Endothelial cell (in vitro differentiated cells): ENCODE measurements at regions not wholly inside any gene's neighbourhood (a gene's known extent, or its start where the extent isn't known, plus 50 kb on each side); places are given as distances from the start of the nearest gene placed in this dataset.

Experiments
- DNase-seq: peaks from one replicate; pipeline ENCODE4 v3.0.0; 2021; ENCODE audit warnings: low spot score
- H3K27ac Mint-ChIP-seq: one replicate; pipeline ENCODE4 v1.8.0; 2021; ENCODE audit warnings: mixed read lengths, inconsistent platforms; ENCODE audit not compliant: unreplicated experiment
- H3K27me3 Mint-ChIP-seq: one replicate; pipeline ENCODE4 v1.8.0; 2021; ENCODE audit warnings: mild to moderate bottlenecking, moderate library complexity, mixed read lengths, inconsistent platforms; ENCODE audit not compliant: unreplicated experiment
- H3K36me3 Mint-ChIP-seq: one replicate; pipeline ENCODE4 v1.8.0; 2021; ENCODE audit warnings: mild to moderate bottlenecking, low read depth, mixed read lengths, inconsistent platforms; ENCODE audit not compliant: unreplicated experiment
- H3K4me1 Mint-ChIP-seq: one replicate; pipeline ENCODE4 v1.8.0; 2021; ENCODE audit warnings: mild to moderate bottlenecking, mixed read lengths, inconsistent platforms; ENCODE audit not compliant: unreplicated experiment
- H3K4me3 Mint-ChIP-seq: one replicate; pipeline ENCODE4 v1.8.0; 2021; ENCODE audit warnings: mild to moderate bottlenecking, mixed read lengths, inconsistent platforms; ENCODE audit not compliant: unreplicated experiment
- H3K9me3 Mint-ChIP-seq: one replicate; pipeline ENCODE4 v1.8.0; 2021; ENCODE audit warnings: mixed read lengths, inconsistent platforms; ENCODE audit not compliant: unreplicated experiment
- CTCF ChIP-seq: fragments of 200-600 bp; sonication (generic); IDR thresholded peaks from one replicate; pipeline ENCODE4 v1.5.0; 2021; ENCODE audit warnings: antibody characterized with exemption; ENCODE audit not compliant: unreplicated experiment

- H3K27me3 Mint-ChIP-seq: no peaks in the 10 kb centered on the region
- DNase-seq: no peak
- H3K9me3 Mint-ChIP-seq: no peaks in the 10 kb centered on the region
- no peaks in the 10 kb centered on the region for H3K36me3 Mint-ChIP-seq
- TF ChIP-seq CTCF: no peak
- no peaks in the 10 kb centered on the region for H3K4me1 Mint-ChIP-seq
- no peak overlapping the region for H3K27ac Mint-ChIP-seq
- no peak overlapping the region for H3K4me3 Mint-ChIP-seq
Observed at GRCh38 chr9:99748266-99748665, 73.4 kb upstream of the NR4A3 start.

- no peaks in the 10 kb centered on the region for H3K9me3 Mint-ChIP-seq
- no peaks in the 10 kb centered on the region for H3K27me3 Mint-ChIP-seq
- no peak overlapping the region for H3K4me3 Mint-ChIP-seq
- H3K36me3 Mint-ChIP-seq: no peaks in the 10 kb centered on the region
- no peak for DNase-seq
- no peak overlapping the region for H3K27ac Mint-ChIP-seq
- TF ChIP-seq CTCF: no peak
- H3K4me1 Mint-ChIP-seq: no peaks in the 10 kb centered on the region
Observed at GRCh38 chr9:99748676-99749075, 73.0 kb upstream of the NR4A3 start.

- no peaks in the 10 kb centered on the region for H3K36me3 Mint-ChIP-seq
- TF ChIP-seq CTCF: no peak
- H3K9me3 Mint-ChIP-seq: no peaks in the 10 kb centered on the region
- H3K4me3 Mint-ChIP-seq: no peak overlapping the region
- H3K27me3 Mint-ChIP-seq: no peaks in the 10 kb centered on the region
- H3K4me1 Mint-ChIP-seq: no peaks in the 10 kb centered on the region
- no peak overlapping the region for H3K27ac Mint-ChIP-seq
- DNase-seq: no peak
Observed at GRCh38 chr9:99749641-99750040, 72.0 kb upstream of the NR4A3 start.

GRCh38 chr9:99750526-99750925 is 71.2 kb upstream of the NR4A3 start:
- Mint-ChIP-seq H3K4me1 (no peaks in the 10 kb centered on the region), H3K27me3 (no peaks in the 10 kb centered on the region), H3K9me3 (no peaks in the 10 kb centered on the region), H3K27ac (no peak overlapping the region), H3K4me3 (no peak overlapping the region), H3K36me3 (no peaks in the 10 kb centered on the region)
- no peak for TF ChIP-seq CTCF
- no peak for DNase-seq

GRCh38 chr9:99752417-99753109 is 69.1 kb upstream of the NR4A3 start:
- no peak for TF ChIP-seq CTCF
- H3K27ac Mint-ChIP-seq: no peak overlapping the region
- no peaks in the 10 kb centered on the region for H3K27me3 Mint-ChIP-seq
- no peaks in the 10 kb centered on the region for H3K36me3 Mint-ChIP-seq
- no peaks in the 10 kb centered on the region for H3K9me3 Mint-ChIP-seq
- no peak overlapping the region for H3K4me3 Mint-ChIP-seq
- H3K4me1 Mint-ChIP-seq: no peaks in the 10 kb centered on the region
- no peak for DNase-seq
